Esophagus (tissue), 2 donors: ENCODE measurements at regions not wholly inside any gene's neighbourhood (a gene's known extent, or its start where the extent isn't known, plus 50 kb on each side); places are given as distances from the start of the nearest gene placed in this dataset.

Experiments
- H3K27ac ChIP-seq, 2 donors: one replicate each; pipeline ENCODE4 v1.5.1; 2013; ENCODE audit warnings: low read depth in 2 of 2, mild to moderate bottlenecking in 2 of 2, inconsistent platforms in 1 of 2, low read length in 1 of 2, moderate library complexity in 1 of 2
- H3K27me3 ChIP-seq, 2 donors: one replicate each; pipeline ENCODE4 v1.6.1; 2013; ENCODE audit warnings: low read length in 2 of 2, control low read depth in 1 of 2, mild to moderate bottlenecking in 1 of 2; ENCODE audit not compliant: insufficient read depth in 2 of 2, control insufficient read depth in 1 of 2
- H3K36me3 ChIP-seq, 2 donors: one replicate each; pipeline ENCODE4 v1.6.1; 2013; ENCODE audit warnings: low read length in 1 of 2; ENCODE audit not compliant: control insufficient read depth in 2 of 2, insufficient read depth in 2 of 2
- H3K4me1 ChIP-seq, 2 donors: one replicate each; pipeline ENCODE4 v1.6.1; 2013; ENCODE audit warnings: low read length in 1 of 2; ENCODE audit not compliant: control insufficient read depth in 2 of 2, insufficient read depth in 2 of 2
- H3K4me3 ChIP-seq, 2 donors: one replicate each; pipeline ENCODE4 v1.5.1; 2013; ENCODE audit warnings: low read length in 2 of 2, mild to moderate bottlenecking in 2 of 2, low read depth in 1 of 2, moderate library complexity in 1 of 2
- H3K9me3 ChIP-seq, 2 donors: one replicate each; pipeline ENCODE4 v1.6.1; 2013; ENCODE audit warnings: mild to moderate bottlenecking in 2 of 2, low read depth in 1 of 2, low read length in 1 of 2, moderate library complexity in 1 of 2; ENCODE audit not compliant: control insufficient read depth in 2 of 2, insufficient read depth in 1 of 2
- WGBS, 2 donors: extraction: QIAGEN DNeasy Blood & Tissue Kit; methylation state at CpG; one replicate each; pipeline ENCODE4 v1.1.7; 2013; 5-methylcytosine and 5-hydroxymethylcytosine counted together
- donor health status: healthy with polysubstance abuse.
- donor health status: Bipolar disorder and iron deficiency.

DNA sequence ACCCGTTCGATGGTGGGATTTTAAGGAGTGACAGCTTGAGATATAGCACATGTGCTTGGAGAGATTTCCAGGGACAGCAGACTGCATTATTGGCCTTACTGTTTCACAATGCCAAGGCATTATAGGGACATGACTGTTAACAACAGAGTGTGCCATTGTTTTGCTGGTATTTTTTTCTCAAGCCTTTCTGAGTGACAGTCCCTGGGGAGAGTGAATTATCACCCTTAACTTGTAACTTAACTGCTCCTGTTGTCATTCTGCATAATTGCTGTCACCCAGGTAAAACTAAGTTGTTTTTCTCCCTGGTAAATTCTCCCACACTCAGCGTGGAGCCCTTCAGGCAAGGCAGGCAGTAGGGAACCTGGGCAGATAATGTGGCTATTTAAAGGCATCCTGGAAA lies 989.2 kb upstream of the LCORL start:
- Histone ChIP-seq H3K4me1 (no peaks in the 10 kb centered on the region), H3K27ac (no peak overlapping the region), H3K27me3 (no peaks in the 10 kb centered on the region), H3K9me3 (no peaks in the 10 kb centered on the region), H3K4me3 (no peak overlapping the region), H3K36me3 (no peaks in the 10 kb centered on the region)
- 55 to 57% methylated on average over 3 of the region's 3 CpGs for WGBS, 2 donors

- Histone ChIP-seq H3K27ac (no peak overlapping the region), H3K4me1 (no peaks in the 10 kb centered on the region), H3K27me3 (no peaks in the 10 kb centered on the region), H3K4me3 (no peak overlapping the region), H3K9me3 (no peaks in the 10 kb centered on the region), H3K36me3 (no peaks in the 10 kb centered on the region)
- WGBS, 2 donors, result 47 to 56% methylated on average over 2 of the region's 2 CpGs
Measured at GRCh38 chr4:19009881-19010280, 988.3 kb upstream of the LCORL start.

- no peaks in the 10 kb centered on the region for H3K27me3 ChIP-seq
- H3K9me3 ChIP-seq, result no peaks in the 10 kb centered on the region
- no peak overlapping the region for H3K27ac ChIP-seq
- H3K4me3 ChIP-seq, result no peak overlapping the region
- H3K4me1 ChIP-seq, result no peaks in the 10 kb centered on the region
- WGBS, 2 donors, result 39 to 48% methylated on average over 1 of the region's 1 CpG
- H3K36me3 ChIP-seq, result no peaks in the 10 kb centered on the region
Measured at GRCh38 chr4:19005211-19005610, 983.7 kb upstream of the LCORL start.

GRCh38 chr4:19002170-19002569 lies 980.6 kb upstream of the LCORL start:
- Histone ChIP-seq H3K36me3 (no peaks in the 10 kb centered on the region), H3K4me1 (no peaks in the 10 kb centered on the region), H3K27ac (no peak overlapping the region), H3K27me3 (no peaks in the 10 kb centered on the region), H3K9me3 (peaks cover 0 to under 1% of the 10 kb centered on the region in 2 donors), H3K4me3 (no peak overlapping the region)
- 74 to 81% methylated on average over 4 of the region's 4 CpGs for WGBS, 2 donors

GRCh38 chr4:18999595-18999994 lies 978.0 kb upstream of the LCORL start:
- Histone ChIP-seq H3K9me3 (peaks cover 0 to 5% of the 10 kb centered on the region in 2 donors), H3K4me3 (no peak overlapping the region), H3K27ac (no peak overlapping the region), H3K36me3 (no peaks in the 10 kb centered on the region), H3K27me3 (no peaks in the 10 kb centered on the region), H3K4me1 (no peaks in the 10 kb centered on the region)
- WGBS, 2 donors, result 88 to 94% methylated on average over 5 of the region's 5 CpGs

DNA sequence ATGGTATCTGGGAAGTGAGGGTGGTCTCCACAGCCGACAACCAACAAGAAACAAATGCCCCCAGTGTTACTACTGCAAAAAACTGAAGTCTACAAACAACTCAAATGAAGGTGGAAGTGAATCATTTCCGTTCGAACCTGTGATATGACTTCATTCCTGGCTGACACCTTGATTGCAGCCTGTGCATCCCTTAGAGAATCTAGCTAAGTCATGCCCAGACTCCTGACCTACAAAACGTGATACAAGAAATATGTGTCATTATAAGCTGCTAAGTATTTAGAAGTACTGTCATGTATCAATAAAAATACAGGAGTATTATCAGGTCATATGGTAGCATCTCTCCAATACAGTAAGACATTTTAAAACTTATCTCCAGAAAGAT lies 959.7 kb upstream of the LCORL start:
- Histone ChIP-seq H3K4me1 (no peaks in the 10 kb centered on the region), H3K9me3 (no peaks in the 10 kb centered on the region), H3K27ac (no peak overlapping the region), H3K4me3 (no peak overlapping the region), H3K27me3 (no peaks in the 10 kb centered on the region), H3K36me3 (no peaks in the 10 kb centered on the region)
- 71 to 81% methylated on average over 4 of the region's 4 CpGs for WGBS, 2 donors

- H3K27me3 ChIP-seq, result no peaks in the 10 kb centered on the region
- WGBS, 2 donors, result 81 to 85% methylated on average over 7 of the region's 7 CpGs
- H3K4me3 ChIP-seq, result no peak overlapping the region
- no peaks in the 10 kb centered on the region for H3K36me3 ChIP-seq
- H3K9me3 ChIP-seq, result no peaks in the 10 kb centered on the region
- H3K4me1 ChIP-seq, result no peaks in the 10 kb centered on the region
- no peak overlapping the region for H3K27ac ChIP-seq
Measured at GRCh38 chr4:18980516-18981233, 959.1 kb upstream of the LCORL start.

DNA sequence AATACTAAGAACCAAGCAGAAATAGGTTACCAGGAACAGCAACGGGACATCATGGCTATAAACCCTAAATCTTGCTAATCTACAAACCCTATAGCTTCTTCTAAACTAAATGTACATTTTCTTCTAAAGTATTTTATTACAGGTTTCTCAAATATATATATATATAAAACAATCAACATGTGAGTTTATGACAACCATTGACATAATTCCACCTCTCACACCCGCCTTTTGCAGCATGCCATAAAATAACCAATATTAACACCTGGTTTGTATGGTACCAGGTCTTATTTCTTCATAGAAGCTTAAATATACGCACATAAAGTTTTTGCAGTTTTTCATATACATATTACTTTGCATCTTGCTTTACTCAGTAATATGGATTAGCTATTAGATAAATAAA lies 955.3 kb upstream of the LCORL start:
- no peak overlapping the region for H3K4me3 ChIP-seq
- no peaks in the 10 kb centered on the region for H3K36me3 ChIP-seq
- no peaks in the 10 kb centered on the region for H3K4me1 ChIP-seq
- no peak overlapping the region for H3K27ac ChIP-seq
- peaks cover 0 to 2% of the 10 kb centered on the region in 2 donors for H3K9me3 ChIP-seq
- no peaks in the 10 kb centered on the region for H3K27me3 ChIP-seq
- WGBS, 2 donors, result 83 to 91% methylated on average over 3 of the region's 3 CpGs

- no peaks in the 10 kb centered on the region for H3K36me3 ChIP-seq
- H3K27ac ChIP-seq, result no peak overlapping the region
- no peaks in the 10 kb centered on the region for H3K4me1 ChIP-seq
- 76% methylated on average over 6 of the region's 6 CpGs for whole genome bisulfite sequencing, 2 donors
- H3K9me3 ChIP-seq, result peaks cover 0 to 2% of the 10 kb centered on the region in 2 donors
- H3K27me3 ChIP-seq, result no peaks in the 10 kb centered on the region
- no peak overlapping the region for H3K4me3 ChIP-seq
Measured at GRCh38 chr4:18975916-18976808, 954.6 kb upstream of the LCORL start.
